ENCODE measurements at regions not wholly inside any gene's neighbourhood (a gene's known extent, or its start where the extent isn't known, plus 50 kb on each side); places are given as distances from the start of the nearest gene placed in this dataset.

- Mint-ChIP-seq H3K27me3 (no peaks in the 10 kb centered on the region), H3K36me3 (no peaks in the 10 kb centered on the region), H3K4me1 (ENCODE audit: low read depth) (peaks cover 4% of the 10 kb centered on the region), H3K4me3 (no peak overlapping the region), H3K27ac (no peak overlapping the region), H3K9me3 (ENCODE audit: low read depth) (no peaks in the 10 kb centered on the region)
Observed at GRCh38 chr2:120785228-120785966, 49.7 kb downstream of the GLI2 start.

GRCh38 chr2:120786038-120786960, 50.6 kb downstream of the GLI2 start:
- Mint-ChIP-seq H3K4me1 (ENCODE audit: low read depth) (peaks cover 4% of the 10 kb centered on the region), H3K4me3 (no peak overlapping the region), H3K27ac (no peak overlapping the region), H3K9me3 (ENCODE audit: low read depth) (no peaks in the 10 kb centered on the region), H3K36me3 (no peaks in the 10 kb centered on the region), H3K27me3 (no peaks in the 10 kb centered on the region)

- H3K4me1 Mint-ChIP-seq (ENCODE audit: low read depth): peaks cover 4% of the 10 kb centered on the region
- H3K27ac Mint-ChIP-seq: no peak overlapping the region
- no peak overlapping the region for H3K4me3 Mint-ChIP-seq
- no peaks in the 10 kb centered on the region for H3K9me3 Mint-ChIP-seq (ENCODE audit: low read depth)
- H3K27me3 Mint-ChIP-seq: no peaks in the 10 kb centered on the region
- H3K36me3 Mint-ChIP-seq: no peaks in the 10 kb centered on the region
Observed at GRCh38 chr2:120787111-120787821, 51.6 kb downstream of the GLI2 start.

GRCh38 chr2:120787822-120788700, 52.4 kb downstream of the GLI2 start:
- H3K27ac Mint-ChIP-seq: no peak overlapping the region
- no peak overlapping the region for H3K4me3 Mint-ChIP-seq
- H3K9me3 Mint-ChIP-seq (ENCODE audit: low read depth): no peaks in the 10 kb centered on the region
- peaks cover 4% of the 10 kb centered on the region for H3K4me1 Mint-ChIP-seq (ENCODE audit: low read depth)
- no peaks in the 10 kb centered on the region for H3K36me3 Mint-ChIP-seq
- H3K27me3 Mint-ChIP-seq: no peaks in the 10 kb centered on the region

GRCh38 chr2:120791243-120791961, 55.7 kb downstream of the GLI2 start:
- Mint-ChIP-seq H3K4me1 (ENCODE audit: low read depth) (no peaks in the 10 kb centered on the region), H3K9me3 (ENCODE audit: low read depth) (no peaks in the 10 kb centered on the region), H3K27me3 (no peaks in the 10 kb centered on the region), H3K27ac (no peak overlapping the region), H3K36me3 (no peaks in the 10 kb centered on the region), H3K4me3 (no peak overlapping the region)

GRCh38 chr2:120791962-120792297, 56.3 kb downstream of the GLI2 start:
- Mint-ChIP-seq H3K36me3 (no peaks in the 10 kb centered on the region), H3K9me3 (ENCODE audit: low read depth) (no peaks in the 10 kb centered on the region), H3K4me3 (no peak overlapping the region), H3K27ac (no peak overlapping the region), H3K4me1 (ENCODE audit: low read depth) (no peaks in the 10 kb centered on the region), H3K27me3 (no peaks in the 10 kb centered on the region)

- no peaks in the 10 kb centered on the region for H3K36me3 Mint-ChIP-seq
- no peaks in the 10 kb centered on the region for H3K4me1 Mint-ChIP-seq (ENCODE audit: low read depth)
Observed at GRCh38 chr2:120793682-120794403, 58.2 kb downstream of the GLI2 start.

GRCh38 chr2:120794716-120795115, 59.0 kb downstream of the GLI2 start:
- no peaks in the 10 kb centered on the region for H3K36me3 Mint-ChIP-seq
- no peak overlapping the region for H3K4me3 Mint-ChIP-seq
- H3K27me3 Mint-ChIP-seq: no peaks in the 10 kb centered on the region
- no peak overlapping the region for H3K27ac Mint-ChIP-seq
- no peaks in the 10 kb centered on the region for H3K9me3 Mint-ChIP-seq (ENCODE audit: low read depth)
- H3K4me1 Mint-ChIP-seq (ENCODE audit: low read depth): no peaks in the 10 kb centered on the region

More at GRCh38 chr2:120793682-120794403, 58.2 kb downstream of the GLI2 start:
- Mint-ChIP-seq H3K27ac (no peak overlapping the region), H3K9me3 (ENCODE audit: low read depth) (no peaks in the 10 kb centered on the region), H3K4me3 (no peak overlapping the region), H3K27me3 (no peaks in the 10 kb centered on the region)

GRCh38 chr2:120796094-120796493, 60.4 kb downstream of the GLI2 start:
- no peaks in the 10 kb centered on the region for H3K27me3 Mint-ChIP-seq
- no peak overlapping the region for H3K27ac Mint-ChIP-seq
- no peak overlapping the region for H3K4me3 Mint-ChIP-seq
- no peaks in the 10 kb centered on the region for H3K4me1 Mint-ChIP-seq (ENCODE audit: low read depth)
- H3K36me3 Mint-ChIP-seq: no peaks in the 10 kb centered on the region
- H3K9me3 Mint-ChIP-seq (ENCODE audit: low read depth): no peaks in the 10 kb centered on the region

- Mint-ChIP-seq H3K27me3 (no peaks in the 10 kb centered on the region), H3K36me3 (no peaks in the 10 kb centered on the region), H3K4me3 (no peak overlapping the region), H3K9me3 (ENCODE audit: low read depth) (no peaks in the 10 kb centered on the region), H3K27ac (no peak overlapping the region), H3K4me1 (ENCODE audit: low read depth) (no peaks in the 10 kb centered on the region)
Observed at GRCh38 chr2:120797421-120798221, 62.0 kb downstream of the GLI2 start.

GRCh38 chr2:120798567-120799247, 63.0 kb downstream of the GLI2 start:
- no peaks in the 10 kb centered on the region for H3K36me3 Mint-ChIP-seq

GRCh38 chr2:120802158-120802557, 66.5 kb downstream of the GLI2 start:
- no peaks in the 10 kb centered on the region for H3K9me3 Mint-ChIP-seq (ENCODE audit: low read depth)
- no peak overlapping the region for H3K4me3 Mint-ChIP-seq
- no peaks in the 10 kb centered on the region for H3K36me3 Mint-ChIP-seq
- no peaks in the 10 kb centered on the region for H3K27me3 Mint-ChIP-seq
- H3K27ac Mint-ChIP-seq: no peak overlapping the region
- no peaks in the 10 kb centered on the region for H3K4me1 Mint-ChIP-seq (ENCODE audit: low read depth)

More at GRCh38 chr2:120798567-120799247, 63.0 kb downstream of the GLI2 start:
- Mint-ChIP-seq H3K4me1 (ENCODE audit: low read depth) (no peaks in the 10 kb centered on the region), H3K4me3 (no peak overlapping the region), H3K27me3 (no peaks in the 10 kb centered on the region), H3K9me3 (ENCODE audit: low read depth) (no peaks in the 10 kb centered on the region), H3K27ac (no peak overlapping the region)

Data from activated naive CD8-positive, alpha-beta T cell (primary cell).